HPDE6-E6E7 (cell line): ENCODE measurements at regions not wholly inside any gene's neighbourhood (a gene's known extent, or its start where the extent isn't known, plus 50 kb on each side); places are given as distances from the start of the nearest gene placed in this dataset.
"Not testable (repeated sequence)": the region's sequence is repeated elsewhere in the genome, so short reads cannot be mapped to it uniquely, and the experiment has no call there.

Source experiments
- DNase-seq: peaks from one replicate; pipeline ENCODE4 v3.0.0; 2011; ENCODE audit warnings: missing footprints; ENCODE audit errors: extremely low spot score

- no peak for DNase-seq
Observed at GRCh38 chr6:5838656-5839396, 167.9 kb downstream of the NRN1 start.

GRCh38 chr6:5837323-5837722 lies 169.4 kb downstream of the NRN1 start:
- DNase-seq, result no peak

GRCh38 chr6:5836597-5836996 lies 170.1 kb downstream of the NRN1 start:
- not testable (repeated sequence) for DNase-seq

GRCh38 chr6:5833120-5833519 lies 173.6 kb downstream of the NRN1 start:
- DNase-seq, result no peak

GRCh38 chr6:5832668-5833067 lies 174.1 kb downstream of the NRN1 start:
- DNase-seq, result no peak

GRCh38 chr6:5831219-5831862 lies 175.4 kb downstream of the NRN1 start:
- DNase-seq, result not testable (repeated sequence)

- no peak for DNase-seq
Observed at GRCh38 chr6:5828296-5828695, 178.4 kb downstream of the NRN1 start.

- DNase-seq, result no peak
Observed at GRCh38 chr6:5827056-5827904, 179.4 kb downstream of the NRN1 start.

- not testable (repeated sequence) for DNase-seq
Observed at GRCh38 chr6:5824382-5824983, 182.2 kb downstream of the NRN1 start.
